NOMO-1 treated with DMSO at 0.1 percent for 48 hours (cell line): ENCODE measurements at regions not wholly inside any gene's neighbourhood (a gene's known extent, or its start where the extent isn't known, plus 50 kb on each side); places are given as distances from the start of the nearest gene placed in this dataset.
"Not testable (repeated sequence)": the region's sequence is repeated elsewhere in the genome, so short reads cannot be mapped to it uniquely, and the experiment has no call there.

Source experiments
- DNase-seq: peaks from one replicate; lab custom pipeline; 2025; ENCODE audit not compliant: unreplicated experiment; lab: John Stamatoyannopoulos, UW

DNA sequence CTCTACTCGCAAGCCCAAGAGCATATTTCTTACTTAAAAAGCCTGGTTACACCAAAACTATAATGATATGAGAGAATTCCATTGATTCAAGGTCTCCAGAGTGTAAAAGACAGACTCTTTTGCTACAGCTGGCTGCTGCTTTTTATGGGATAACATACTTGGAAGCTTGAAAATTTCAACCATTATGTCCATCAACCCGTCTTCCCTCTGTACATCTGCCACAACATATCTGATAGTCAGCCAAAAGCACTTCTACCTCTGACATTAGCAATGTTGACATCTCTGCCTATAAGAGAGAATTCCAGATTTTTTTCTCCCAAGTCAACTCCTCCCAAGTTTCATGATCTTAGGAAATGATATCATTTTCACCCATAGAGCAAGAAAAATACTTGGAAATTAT is 54.4 kb upstream of the IQCM start:
- no peak for DNase-seq

DNA sequence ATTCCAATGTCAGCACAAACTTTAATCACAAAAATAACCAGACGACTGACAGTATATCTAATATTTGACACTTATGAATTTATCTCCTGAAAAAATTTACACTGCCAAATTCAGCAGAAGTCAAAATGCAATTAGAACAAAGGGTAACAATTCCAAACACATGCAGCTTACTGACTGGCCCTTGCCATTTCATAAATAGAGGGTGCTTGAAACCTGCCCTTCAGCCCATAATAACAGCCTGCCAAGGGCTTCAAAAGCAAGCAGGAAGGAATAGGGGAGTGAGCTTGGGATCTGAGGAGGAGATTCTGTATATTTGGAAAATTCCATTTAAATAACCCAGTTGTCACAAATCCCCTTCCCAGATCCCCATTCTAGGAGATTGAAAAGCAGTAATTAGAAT is 66.1 kb upstream of the IQCM start:
- no peak for DNase-seq

DNA sequence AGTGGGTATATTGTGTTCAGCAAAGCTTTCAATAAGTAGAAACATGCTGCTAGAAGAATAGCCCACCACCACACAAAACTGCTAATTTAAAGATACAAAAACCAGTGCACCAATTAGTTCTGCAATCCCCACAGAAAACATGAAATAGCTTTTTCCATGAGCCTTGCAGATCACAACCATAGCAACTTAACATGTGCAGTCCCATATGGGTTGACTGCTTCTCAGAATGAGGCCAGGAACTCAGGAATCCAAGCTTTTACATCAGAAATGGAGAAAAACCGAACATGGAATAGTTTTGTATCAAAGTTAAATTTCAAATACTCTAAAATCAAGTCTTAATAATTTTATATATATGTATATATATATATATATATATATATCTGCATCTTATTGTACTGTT is 66.6 kb upstream of the IQCM start:
- no peak for DNase-seq

DNA sequence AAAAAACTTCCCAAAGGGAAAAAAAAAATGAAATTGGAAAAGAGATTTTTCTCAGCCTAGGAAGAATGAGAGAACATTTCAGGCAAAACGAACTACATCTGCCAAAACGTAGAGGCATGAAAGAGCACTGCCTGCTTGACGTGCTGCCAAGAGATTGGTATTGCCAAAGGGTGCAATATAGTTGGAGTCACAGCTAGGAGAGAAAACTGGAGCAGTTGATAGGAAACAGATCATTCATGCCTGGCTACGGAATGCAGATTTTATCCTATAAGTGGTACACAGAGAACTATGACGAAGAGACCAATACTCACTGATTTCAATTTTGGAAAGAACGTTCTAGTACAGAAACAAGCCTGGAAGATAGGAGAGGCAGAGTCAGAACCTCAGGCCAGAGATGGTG is 68.4 kb upstream of the IQCM start:
- no peak for DNase-seq

DNA sequence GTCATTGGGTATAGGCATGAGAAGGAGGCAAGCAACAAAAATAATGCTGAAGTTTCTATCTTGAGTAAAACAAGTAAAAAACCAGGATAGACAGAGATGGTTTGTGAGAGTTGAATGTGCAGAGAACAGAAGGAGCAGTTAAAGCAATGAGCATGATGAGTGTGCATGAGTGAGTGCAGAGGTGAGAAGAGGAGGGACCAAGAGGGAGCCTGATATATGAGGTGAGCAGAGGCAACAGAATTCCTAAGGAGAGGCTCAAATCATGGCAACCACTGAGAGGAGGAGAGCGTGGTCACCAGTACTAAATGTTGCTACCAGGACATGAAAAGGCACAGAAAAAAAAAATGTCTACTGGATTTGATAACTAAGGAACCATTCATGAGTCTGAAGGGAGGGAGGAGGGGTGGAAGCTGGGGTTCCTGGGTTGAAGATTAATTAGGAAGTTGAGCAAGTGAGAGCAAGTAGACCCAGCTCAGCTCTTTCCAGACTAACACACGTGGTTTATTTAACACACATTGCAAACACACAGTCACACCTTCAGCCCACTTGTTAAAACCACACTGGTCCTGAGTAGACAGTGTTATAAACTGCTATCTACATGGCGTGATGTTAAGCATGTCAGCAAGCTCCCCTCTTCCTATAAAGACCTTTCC is 69.0 kb upstream of the IQCM start:
- no peak for DNase-seq

DNA sequence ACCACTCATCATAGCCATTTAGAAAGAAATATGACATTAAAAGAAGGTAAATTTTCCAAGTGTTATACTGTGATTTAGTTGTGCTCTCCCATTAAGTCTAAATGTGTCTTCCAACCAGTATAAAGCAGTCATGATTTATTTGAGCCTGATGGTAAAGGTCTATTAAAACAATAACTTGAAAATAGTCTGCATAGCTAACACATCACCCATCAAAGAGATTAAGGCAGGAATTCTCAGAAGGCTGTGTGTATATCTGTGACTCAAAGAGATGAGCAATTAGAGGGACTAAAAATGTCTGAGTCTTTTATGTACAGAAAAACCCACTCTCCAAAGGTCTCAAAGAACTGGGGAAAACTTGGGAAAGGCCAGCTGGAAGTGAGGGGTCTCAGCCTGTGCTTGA is 70.3 kb upstream of the IQCM start:
- no peak for DNase-seq

DNA sequence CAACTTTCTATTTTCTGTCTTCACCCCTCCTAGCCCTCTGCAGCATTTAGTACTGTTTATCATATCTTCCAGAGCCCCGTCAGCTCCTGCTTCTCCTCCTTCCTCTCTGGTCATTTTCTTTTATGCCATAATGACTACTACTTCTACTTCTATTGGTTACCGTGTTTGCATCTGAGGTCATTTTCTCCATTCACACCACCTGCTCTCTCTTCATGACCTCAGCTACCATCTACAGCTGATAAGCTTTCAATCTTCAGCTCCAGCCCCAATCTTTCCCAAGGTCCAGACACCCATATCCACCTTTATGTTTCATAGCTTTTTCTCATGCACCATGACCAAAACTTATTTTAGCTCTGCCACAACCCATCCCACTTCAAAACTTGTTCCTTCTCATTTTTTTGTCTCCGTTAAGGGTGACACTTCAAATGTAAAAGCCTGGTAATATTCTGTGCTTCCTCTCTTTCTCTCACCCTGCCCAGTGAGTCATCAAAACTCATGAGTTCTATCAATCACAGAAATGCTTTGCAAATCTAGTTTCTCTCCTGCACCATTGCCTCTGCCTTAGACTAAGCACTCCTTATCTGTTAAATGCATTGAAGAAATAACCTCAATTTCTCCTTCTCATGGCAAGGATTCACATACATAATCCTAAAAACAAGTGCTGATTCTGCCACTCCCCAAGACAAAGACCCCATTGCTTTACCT is 71.3 kb upstream of the IQCM start:
- no peak for DNase-seq

DNA sequence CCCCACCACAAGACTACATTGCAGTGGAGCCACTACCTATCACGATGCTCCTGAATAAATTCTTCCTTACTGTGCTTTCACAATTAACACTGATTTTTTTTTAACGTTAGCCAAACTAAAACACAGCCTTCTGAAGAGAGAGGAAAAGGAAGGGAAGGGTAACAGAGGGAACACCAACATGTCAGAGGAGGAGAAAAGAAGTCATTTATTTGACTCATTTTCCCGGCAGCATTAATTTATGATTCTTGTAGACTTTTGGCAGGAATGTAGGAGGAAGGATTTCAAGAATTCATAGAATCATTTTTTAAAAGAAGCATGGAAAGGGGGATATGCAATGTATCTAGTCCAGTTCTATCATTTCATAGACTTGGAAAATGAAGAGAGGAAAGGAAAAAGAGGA is 74.3 kb upstream of the IQCM start:
- no peak for DNase-seq

DNA sequence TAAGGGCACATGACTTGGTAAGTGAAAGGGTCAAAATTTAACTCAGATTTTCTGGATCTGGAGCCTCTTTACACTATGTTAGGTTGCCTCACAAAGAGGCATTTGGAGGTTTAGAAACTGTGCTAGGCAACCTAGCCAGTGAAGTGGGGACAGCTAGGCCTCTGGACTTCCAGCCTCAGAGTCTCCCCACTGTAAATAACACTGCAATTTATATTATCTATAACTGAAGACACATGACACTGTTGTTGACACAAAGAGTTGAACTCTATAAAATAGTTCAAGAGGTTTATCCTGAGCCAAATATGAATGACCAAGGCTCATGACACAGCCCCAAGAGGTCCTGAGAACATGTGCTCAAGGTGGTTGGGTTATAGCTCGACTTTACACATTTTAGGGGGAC is 74.9 kb upstream of the IQCM start:
- no peak for DNase-seq

DNA sequence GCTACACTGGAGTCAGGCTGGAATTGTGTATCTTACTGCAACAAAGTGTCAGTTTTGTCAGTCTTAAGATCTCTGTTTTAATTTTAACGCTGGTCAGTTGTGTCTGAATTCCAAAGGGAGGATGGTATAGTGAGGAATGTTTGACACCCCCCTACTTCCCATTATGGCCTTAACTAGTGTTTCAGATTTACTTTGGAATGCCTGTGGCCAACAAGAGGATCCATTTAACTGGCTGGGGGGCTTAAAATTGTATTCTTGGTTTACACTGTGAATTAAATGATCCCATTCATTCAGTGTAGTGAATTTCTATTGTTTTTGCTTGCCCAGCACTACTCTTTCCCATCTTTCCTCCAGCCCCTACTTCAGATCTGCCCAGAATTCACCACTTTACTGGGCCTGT is 75.8 kb upstream of the IQCM start:
- DNase-seq: no peak

DNA sequence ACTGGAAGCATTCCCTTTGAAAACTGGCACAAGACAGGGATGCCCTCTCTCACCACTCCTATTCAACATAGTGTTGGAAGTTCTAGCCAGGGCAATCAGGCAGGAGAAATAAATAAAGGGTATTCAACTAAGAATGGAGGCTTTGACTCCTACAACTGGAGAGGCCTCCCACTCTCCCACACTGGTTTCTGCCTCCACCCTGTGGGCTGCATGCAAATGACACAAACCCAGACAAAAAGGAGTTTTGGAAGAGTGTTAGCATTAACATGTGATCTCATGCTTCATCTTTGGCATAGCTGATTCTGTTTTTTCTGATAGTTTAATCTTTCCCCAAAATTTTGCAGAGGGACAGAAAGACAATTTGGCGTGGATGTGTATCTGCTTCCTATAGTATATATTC is 80.8 kb upstream of the IQCM start:
- DNase-seq: no peak

DNA sequence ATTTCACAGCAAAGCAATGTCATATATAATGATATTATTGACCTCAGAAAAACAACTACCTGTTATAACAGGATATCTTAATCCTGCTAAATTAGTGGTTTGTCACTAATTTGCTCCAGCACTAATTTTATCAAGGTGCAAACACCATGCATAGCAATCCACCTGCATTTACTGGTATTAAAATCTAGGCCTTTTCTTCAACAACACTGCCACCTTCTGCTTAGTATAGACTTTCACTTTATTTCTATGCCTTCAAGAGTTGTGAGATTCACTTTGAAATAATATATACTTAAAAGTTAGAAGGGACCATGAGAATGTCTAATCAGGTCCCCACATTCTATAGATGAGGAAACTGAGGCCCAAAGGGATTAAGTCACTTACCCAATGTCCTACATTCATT is 82.1 kb upstream of the IQCM start:
- DNase-seq: no peak

DNA sequence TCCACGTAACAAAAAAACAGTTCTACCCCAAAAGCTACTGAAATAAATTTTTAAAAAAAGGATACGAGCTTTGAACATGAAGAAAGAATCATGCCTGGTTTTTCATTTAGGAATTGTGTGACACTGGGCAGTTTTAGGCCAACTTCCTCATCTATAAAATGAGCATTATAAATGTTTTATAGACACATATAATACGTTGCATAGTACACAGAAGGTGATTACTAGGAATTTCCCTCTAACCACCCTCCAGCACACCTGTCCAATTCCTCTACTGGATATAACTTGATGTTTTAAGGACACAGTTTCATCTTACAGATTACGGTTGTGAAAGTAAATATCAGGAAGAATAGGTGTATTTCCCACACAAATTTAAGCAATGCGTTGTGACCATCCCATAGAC is 85.5 kb upstream of the IQCM start:
- DNase-seq: no peak

DNA sequence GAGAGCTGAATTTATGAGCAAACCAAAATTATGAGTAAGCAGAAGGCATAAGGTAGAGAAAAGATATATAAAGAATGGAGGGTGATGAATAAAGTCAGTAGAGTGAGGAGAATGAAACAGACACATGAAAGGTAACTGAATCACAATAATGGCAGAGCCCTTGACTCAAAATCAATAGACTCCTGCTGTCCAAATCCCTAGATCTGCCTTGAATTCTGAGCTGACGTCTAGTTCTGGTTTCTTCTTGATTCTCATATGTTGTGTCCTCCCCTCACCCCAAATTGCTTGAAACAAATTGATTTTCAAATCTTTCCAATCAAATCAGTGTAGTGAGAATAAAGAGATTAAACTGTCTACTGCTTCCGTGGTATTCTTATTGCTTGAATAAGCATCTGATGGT is 86.6 kb upstream of the IQCM start:
- DNase-seq: no peak

DNA sequence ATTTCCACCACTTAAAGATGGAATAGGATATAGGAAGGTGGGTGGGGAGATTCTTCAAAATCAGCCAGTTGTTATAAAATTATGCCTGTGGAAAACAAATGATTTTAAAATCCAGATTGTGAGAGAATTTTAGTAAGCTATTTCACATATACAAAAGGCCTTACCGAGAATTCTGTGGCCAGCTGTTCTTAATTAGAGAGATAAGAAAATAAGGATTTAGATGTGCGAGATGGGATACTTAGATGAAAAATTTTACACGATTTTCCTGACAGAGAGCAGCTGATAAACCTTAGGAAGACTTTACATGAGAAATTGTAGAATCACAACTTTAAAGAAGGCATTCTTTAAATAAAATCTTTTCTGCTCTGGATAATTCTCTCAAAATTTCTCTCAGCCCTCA is 94.5 kb upstream of the IQCM start:
- DNase-seq: no peak

DNA sequence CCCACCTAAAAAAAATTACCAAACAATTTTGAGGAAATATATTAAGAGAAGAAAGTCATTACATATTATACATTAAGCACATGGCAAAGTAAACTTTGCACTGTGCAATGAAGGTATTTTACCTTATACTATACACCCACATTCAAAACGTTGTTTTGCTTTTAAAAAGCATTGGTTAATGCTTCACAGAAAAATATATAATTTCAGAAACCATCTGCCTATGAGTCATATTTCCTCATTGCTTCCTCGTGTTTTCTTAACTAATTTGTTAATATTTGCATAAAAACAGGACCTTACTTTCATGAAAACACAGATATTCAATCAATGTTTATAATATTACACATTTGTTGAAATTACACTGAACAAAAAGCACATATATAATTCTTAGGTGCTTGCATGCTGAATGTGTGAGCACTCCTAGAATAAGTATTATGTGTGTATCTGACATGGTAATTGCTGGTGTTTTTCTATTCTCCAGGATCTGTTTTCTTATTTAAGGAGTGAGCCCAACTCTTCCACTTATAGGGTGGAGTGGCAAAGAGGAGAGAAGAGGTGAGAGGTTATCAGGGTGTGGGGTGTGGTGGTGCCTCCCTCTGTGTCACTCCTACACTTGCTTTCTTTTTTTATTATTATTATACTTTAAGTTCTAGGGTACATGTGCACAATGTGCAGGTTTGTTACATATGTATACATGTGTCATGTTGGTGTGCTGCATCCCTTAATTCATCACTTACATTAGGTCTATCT is 95.1 kb upstream of the IQCM start:
- DNase-seq: no peak

DNA sequence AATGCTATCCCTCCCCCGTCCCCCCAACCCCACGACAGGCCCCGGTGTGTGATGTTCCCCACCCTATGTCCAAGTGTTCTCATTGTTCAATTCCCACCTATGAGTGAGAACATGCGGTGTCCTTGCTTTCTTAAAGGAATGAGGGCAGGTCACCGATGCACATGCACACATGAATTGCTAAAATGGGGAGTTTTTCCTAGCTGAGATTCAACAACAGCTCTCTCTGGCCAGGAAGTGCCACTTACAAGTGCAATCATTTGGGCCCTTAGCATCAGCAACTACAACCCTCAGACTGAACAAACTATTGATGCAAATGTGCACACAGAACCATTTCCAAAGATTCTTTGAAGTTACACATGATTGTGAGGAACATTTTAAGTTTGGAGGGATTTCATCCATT is 95.7 kb upstream of the IQCM start:
- no peak for DNase-seq

DNA sequence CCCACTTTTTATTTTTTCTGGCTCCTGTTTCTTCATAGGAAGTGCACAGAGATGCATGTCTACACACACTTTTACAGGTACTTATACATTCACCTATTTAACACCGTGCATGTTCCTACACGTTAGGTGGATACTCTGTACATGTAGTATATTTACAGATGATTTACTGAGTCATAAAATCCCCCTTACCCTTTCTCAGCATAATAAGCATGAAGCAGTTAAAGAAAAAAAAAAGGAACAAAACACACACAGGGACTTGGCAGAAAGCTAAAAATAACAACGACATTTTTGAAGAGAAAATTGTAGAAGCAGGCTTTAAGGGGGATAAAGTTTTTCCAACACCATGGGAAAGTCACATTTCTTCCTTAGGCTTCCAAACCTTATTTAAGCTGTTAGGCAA is 96.4 kb upstream of the IQCM start:
- no peak for DNase-seq

DNA sequence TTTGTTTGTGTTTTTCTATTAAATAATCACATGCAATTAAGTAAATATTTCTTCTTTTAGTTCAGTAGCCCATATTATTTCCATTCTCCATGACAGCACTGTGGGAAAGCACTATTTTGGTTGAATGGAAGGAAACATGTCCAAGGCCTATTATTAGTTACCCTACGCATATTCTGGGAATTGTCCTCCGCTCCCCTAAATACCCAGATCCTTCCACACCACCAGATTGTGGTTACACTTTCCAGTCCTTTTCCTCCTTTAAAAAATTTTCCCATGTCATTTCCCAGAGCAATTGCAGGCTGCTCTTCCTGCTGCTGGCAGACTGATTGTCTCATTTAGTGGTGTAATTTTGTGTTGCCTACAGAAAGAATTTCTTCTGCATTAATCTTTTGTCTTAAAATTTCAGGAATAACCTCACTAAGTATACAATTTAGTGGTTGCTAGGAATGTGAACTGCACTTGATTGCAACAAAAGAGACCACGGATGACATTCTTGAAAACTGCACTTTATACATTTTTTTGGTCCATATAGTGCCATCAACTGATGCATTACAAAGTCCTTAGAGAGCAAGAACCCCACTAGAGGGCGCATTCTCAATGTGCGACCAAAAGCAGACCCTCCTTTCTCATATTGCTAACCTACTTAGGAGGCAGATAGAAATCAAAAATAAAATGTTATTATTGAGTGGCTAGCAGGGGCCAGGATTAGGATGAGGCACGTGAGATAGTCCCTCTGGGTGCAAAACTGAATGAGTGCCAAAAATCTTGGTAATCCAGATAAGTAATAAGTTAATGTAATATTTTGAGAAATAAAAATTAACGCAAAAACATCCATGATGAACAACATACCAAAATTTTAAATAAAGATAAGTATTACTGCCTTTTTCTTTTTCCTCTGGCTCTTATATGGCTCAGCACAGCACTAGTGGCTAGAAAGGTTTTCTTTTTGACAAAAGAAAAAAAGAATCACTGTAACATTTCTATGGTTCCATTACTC is 98.8 kb upstream of the IQCM start:
- no peak for DNase-seq

DNA sequence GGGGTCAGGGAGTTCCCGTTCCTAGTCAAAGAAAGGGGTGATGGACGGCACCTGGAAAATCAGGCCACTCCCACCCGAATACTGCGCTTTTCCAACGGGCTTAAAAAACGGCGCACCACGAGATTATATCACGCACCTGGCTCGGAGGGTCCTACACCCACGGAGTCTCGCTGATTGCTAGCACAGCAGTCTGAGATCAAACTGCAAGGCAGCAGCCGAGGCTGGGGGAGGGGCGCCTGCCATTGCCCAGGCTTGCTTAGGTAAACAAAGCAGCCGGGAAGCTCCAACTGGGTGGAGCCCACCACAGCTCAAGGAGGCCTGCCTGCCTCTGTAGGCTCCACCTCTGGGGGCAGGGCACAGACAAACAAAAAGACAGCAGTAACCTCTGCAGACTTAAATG is 100.1 kb upstream of the IQCM start:
- DNase-seq: not testable (repeated sequence)

DNA sequence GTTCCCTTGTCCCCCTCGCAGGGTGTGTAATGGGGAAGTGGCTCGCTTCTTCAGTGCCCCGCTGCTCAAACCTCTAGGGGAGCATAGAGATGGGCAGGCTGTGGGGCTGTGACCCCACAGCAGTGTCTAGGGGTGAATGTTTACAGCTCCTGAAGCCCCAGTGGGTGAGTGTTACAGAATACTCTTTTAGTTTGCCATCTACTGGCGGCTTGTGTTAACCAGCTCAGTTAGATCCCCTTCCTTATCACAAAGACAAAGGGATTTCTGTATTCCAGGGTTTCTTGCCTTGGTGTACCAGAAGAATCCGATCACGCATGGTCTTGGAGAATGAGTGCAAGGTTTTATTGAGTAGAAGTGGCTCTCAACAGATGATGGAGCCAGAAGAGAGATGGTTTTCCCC is 108.1 kb upstream of the IQCM start:
- DNase-seq: no peak
